Uterus (tissue), 2 donors: ENCODE measurements at regions not wholly inside any gene's neighbourhood (a gene's known extent, or its start where the extent isn't known, plus 50 kb on each side); places are given as distances from the start of the nearest gene placed in this dataset.

Experiments used
- POLR2A ChIP-seq, 2 donors: fragments of 450-650 bp; IDR thresholded peaks; one replicate each; pipeline ENCODE4 v1.6.1; 2016; ENCODE audit warnings: antibody characterized with exemption in 2 of 2, mild to moderate bottlenecking in 1 of 2, moderate library complexity in 1 of 2
- TF ChIP-seq, protein P1 (sequence below), 4 experiments: fragments of 200-600 bp in 2 of 4; fragments of 450-650 bp in 2 of 4; sonication (generic) in 2 of 4; IDR thresholded peaks; one replicate each; pipeline ENCODE4 v1.5.1; 2016 to 2019; ENCODE audit warnings: antibody characterized with exemption in 4 of 4, mild to moderate bottlenecking in 2 of 4, moderate library complexity in 1 of 4

DNA sequence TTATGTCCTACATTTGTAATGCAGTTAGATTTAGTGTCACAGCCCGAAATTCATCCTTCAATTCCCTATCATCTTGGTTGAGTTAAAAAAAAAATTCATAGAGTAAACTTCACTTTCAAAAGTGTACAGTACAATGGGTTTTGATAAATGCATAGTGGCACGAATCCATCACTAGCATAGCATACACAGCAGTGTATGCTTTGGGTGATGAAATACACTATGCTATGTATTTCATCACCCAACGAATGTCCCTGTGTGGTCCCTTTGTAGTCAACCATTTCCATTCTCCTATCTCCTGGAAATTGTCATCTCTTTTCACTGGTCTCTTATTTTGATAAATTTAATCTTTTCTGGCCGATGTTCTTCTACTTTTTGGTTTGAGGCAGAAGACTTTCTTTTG lies 129.4 kb upstream of the BASP1 start:
- TF ChIP-seq, protein P1, sequence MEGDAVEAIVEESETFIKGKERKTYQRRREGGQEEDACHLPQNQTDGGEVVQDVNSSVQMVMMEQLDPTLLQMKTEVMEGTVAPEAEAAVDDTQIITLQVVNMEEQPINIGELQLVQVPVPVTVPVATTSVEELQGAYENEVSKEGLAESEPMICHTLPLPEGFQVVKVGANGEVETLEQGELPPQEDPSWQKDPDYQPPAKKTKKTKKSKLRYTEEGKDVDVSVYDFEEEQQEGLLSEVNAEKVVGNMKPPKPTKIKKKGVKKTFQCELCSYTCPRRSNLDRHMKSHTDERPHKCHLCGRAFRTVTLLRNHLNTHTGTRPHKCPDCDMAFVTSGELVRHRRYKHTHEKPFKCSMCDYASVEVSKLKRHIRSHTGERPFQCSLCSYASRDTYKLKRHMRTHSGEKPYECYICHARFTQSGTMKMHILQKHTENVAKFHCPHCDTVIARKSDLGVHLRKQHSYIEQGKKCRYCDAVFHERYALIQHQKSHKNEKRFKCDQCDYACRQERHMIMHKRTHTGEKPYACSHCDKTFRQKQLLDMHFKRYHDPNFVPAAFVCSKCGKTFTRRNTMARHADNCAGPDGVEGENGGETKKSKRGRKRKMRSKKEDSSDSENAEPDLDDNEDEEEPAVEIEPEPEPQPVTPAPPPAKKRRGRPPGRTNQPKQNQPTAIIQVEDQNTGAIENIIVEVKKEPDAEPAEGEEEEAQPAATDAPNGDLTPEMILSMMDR (IDR thresholded peaks at IDR 0.05) = no peak
- no peak for TF ChIP-seq POLR2A (IDR thresholded peaks at IDR 0.05)
